Embryonic facial prominence (tissue), 1 donor: ENCODE measurements at regions not wholly inside any gene's neighbourhood (a gene's known extent, or its start where the extent isn't known, plus 50 kb on each side); places are given as distances from the start of the nearest gene placed in this dataset.

ENCODE experiments used
- DNase-seq: peaks from one replicate; pipeline ENCODE4 v3.0.0-alpha.2; 2016; ENCODE audit errors: extremely low spot score

DNA sequence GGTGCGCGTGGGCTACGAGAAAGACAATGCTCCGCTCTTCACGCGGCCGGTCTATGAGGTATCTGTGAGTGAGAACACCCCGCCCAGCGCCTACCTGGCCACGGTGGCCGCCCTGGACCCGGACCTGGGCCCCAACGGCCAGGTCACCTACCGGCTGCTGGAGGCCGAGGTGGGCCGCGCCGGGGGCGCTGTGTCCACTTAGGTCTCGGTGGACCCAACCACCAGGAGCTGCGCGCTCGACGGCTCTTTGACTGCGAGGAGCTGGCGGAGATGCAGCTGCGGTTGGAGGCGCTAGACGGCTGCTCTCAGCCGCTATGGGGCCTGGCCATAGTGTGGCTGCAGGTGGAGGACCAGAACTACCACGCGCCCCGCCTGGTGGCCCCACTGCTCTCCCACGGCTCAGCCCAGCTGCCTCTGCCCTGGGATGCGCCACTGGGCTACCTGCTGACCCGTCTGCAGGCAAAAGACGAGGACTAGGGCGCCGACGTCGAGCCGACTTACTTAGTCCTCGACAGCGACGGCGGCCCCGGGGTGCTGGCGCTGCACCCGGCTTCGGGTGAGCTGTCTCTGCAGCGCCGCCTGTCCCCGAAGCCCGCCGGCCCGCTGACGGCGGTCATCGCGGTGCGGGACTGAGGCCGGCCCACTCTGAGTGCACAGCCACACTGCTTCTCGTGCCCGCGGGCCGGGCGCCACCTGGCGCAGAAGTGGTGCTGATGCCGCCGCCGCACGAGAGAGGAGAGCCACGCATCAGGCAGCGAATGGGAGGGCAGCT is 173.0 kb downstream of the OLFM4 start:
- DNase-seq = no peak

DNA sequence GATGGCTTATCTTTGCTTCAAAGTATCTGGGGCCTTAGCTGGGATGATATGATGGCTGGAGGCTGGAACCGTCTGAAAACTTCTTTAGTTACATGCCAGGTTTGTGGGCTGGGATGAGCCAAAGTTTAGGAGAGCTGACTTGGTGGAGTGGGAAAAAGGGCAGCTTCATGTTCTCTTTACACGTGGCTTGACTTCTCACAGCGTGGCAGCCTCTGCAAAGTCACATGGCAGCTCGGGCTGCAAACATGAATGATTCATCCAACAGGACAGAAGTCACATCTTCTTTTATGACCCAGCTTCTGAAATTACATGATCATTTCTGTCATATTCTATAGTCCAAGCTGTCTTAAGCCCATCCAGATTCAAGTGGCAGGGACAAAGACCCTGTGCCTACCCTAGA is 176.0 kb downstream of the OLFM4 start:
- DNase-seq = no peak

DNA sequence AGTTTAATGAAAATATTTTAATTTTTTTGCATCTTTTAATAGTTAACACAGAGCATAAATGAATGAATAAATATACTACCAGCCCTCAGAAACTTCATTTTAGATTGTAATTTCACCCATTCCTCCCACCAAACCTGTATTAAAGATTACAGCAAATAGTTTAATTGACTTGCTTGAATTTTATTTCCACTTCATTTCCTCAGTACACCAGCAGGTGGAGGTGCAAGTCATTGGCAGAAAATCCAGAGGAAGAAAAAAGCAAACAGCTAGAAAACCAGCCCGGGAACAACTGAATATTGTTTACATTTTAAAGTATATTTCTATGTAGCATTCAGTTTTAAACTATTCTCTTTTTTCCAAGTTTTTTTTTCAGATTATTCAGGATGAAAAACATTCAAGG is 177.8 kb downstream of the OLFM4 start:
- no peak for DNase-seq

DNA sequence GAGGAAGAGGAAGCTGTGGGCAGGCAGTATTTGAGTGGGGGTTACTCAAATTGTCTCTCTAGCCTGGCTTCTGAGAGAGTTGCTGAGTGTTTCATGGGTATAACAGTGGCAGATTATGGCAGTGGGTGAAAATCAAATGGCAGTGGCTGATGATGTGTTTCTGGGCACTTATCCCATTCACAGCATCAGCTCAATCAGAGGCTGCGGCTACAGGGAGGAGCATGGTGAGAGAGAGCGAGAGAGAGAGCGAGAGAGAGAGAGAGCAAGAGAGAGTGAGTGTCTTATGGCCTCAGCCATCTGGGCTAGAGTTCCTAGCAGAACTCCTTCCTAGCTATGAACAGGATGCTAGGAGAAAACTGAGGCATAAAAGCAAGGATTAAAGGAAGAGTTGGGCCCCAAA is 178.9 kb downstream of the OLFM4 start:
- no peak for DNase-seq

DNA sequence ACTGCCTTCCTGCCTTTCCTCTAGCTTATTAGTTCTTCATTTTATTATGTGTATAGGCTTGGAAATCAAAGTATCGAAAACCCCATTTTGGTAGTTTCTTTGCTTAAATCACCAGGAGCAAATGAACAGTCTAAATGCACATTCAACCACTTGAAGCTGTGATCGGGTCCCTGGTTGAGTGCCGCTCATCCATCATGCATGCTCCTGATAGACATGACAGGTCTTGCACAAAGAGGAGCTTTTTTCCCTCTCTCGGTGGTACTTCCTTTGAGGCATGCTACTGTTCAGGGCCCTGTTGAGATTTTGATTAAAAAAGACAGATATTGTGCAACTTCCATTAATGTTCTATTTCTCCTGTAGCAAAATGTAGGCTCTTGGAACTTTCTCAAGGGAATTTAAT is 185.8 kb downstream of the OLFM4 start:
- DNase-seq = no peak

DNA sequence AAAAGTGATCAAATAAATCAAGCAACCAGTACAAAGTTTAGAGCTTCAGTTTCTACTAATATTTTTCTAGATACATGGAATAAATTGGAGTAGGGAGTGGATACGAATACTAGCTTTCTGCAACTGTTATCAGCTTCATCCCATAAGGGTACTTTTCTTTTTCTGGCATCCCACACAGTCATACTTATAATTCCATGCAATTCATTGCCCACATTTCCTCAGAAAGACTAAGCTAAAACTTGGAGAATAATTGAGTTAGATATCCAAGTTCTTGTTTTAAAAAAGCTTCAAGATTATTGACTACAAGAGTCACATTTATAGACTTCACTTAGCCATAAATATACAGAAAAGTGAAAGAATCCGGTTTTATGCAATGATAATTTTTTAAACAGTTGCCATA is 186.9 kb downstream of the OLFM4 start:
- DNase-seq = no peak

- no peak for DNase-seq
These were observed 188.2 kb downstream of the OLFM4 start for GRCh38 chr13:53216773-53217172.

- no peak for DNase-seq
These were observed 188.6 kb downstream of the OLFM4 start for GRCh38 chr13:53217194-53217593.

GRCh38 chr13:53220038-53220437 is 191.4 kb downstream of the OLFM4 start:
- DNase-seq = no peak

- DNase-seq = no peak
These were observed 209.1 kb downstream of the OLFM4 start for GRCh38 chr13:53237696-53238095.

DNA sequence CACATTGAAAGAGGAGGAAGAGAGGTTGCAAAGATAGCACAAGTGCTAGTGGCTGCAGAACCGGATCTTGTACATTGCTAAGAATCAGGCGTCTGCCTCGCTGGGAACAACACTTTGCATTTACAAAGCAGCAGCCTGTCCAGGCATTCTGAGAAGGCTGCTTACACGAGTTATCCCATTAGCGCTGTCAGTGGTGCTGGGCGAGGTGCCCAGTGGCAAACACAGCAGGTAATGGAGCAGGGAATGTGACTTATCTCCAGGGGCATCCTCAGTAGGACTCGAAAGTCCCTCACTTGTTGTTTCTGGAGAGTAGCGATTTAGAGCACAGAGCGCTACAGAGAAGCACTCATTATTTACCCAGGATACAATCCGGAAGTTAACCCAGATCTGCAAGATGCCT is 209.6 kb downstream of the OLFM4 start:
- DNase-seq = no peak

DNA sequence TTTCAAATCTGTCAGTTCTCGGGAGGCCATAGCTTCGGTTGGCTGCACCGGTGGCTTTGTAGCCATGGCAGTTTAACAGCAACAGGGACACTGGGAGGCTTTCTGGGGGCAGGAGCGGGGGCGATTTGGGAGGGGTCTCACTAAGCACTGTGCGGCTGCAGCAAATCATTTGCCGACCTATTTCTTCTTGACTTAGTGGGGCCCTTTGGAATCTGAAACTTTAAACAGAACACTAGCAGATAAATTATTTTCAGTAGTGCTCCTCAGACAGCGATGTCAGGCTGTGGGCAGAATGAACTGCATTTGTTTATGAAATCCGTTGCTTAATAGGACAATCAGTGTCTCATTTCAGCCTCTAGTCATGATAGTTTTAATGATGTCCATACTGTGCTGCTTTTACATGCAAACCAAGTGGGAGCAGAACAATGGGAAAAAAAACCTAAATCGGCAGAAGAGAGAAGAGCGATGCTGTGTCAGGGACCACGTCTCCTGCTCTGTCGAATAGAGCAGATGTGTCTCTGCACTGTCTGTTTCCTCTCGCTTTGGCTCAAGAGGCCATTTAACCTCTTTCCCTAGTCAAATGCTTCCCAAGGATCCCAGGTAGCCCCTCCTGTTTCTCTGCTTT is 211.9 kb downstream of the OLFM4 start:
- no peak for DNase-seq

GRCh38 chr13:53241891-53242348 is 213.3 kb downstream of the OLFM4 start:
- DNase-seq = no peak

- DNase-seq = no peak
These were observed 220.6 kb downstream of the OLFM4 start for GRCh38 chr13:53249236-53249635.

DNA sequence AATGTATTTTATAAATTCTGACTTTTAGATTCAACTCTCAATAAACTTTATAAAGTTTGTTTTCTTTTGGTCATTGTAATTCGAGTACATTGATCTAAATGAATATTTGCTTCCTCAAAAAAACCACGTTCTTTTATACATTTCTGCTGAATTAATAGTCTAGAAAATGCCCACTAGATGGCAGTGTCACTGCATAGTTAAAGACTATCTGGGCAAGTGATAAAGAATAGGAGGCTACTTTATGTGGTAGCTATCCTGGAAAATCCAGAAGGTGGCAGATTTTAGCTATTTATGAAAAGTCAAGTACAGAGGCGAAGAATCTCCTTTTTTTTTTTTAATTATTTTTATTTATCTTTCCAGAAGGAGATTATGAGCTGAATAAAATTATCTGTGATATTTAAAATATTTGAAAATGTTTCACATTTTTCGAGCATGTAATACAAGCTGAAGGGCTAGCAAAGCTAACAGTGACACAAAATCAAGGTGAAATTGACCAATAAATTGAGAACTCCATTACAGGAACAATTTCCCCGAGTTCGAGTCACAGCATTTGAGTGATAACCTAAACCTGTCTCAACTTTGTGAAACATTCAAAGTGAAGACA is 221.8 kb downstream of the OLFM4 start:
- peak; percentile 85 for DNase-seq

DNA sequence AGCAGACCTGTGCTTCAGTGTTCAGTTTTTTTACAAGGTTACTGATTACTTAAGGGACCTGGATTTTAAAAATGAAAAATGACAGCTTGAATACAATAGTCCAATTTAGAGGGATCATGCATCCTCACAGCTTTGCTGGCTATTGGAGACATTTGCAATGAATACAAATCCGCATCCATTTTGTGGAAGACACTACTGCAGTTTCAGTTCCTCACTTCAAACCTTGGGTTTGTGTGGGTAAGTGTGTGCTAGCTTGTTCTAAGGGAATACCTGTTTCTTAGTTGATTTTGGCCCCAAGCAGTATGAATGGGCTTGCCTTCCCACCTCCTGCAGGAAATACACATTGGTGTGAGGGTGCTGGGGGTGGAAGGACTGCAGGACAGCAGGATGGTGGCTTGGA is 222.4 kb downstream of the OLFM4 start:
- DNase-seq = no peak

DNA sequence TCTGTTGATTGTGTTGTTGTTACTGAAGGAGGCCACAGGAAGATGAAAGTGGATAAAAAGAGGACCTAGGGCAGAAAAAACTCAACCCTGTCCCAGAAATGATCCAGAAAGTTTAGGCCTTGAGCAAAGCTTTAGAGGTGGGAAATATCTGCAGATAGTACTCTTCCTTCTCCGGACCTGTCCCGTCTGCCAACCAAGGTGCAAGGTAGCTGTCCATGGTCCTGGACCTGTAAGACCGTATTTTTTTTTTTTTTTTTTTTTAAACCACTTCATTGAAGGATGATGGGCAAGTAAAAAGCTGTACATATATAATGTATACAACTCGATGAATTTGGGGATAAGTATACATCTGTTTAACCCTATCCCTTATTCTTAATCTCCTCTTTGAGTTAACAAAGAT is 225.9 kb downstream of the OLFM4 start:
- no peak for DNase-seq

DNA sequence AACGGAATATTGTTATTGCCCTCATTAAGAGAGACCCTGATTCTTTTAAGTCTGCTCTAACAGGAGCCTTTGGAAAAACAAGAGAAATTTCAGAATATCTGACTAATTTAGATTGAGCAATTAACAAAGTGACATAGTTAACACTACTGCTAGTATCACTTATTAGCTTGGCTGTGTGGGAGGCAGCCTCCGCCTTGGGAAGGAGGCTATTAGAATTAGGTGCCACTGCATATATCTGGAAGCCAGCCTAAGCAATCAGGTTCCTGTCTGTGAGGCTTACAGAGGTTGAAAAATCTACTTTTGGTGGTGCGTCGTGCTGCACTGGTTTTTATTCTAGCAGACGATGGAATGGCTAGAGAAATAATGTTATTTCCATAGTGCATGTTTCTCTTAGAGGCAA is 227.2 kb downstream of the OLFM4 start:
- no peak for DNase-seq

DNA sequence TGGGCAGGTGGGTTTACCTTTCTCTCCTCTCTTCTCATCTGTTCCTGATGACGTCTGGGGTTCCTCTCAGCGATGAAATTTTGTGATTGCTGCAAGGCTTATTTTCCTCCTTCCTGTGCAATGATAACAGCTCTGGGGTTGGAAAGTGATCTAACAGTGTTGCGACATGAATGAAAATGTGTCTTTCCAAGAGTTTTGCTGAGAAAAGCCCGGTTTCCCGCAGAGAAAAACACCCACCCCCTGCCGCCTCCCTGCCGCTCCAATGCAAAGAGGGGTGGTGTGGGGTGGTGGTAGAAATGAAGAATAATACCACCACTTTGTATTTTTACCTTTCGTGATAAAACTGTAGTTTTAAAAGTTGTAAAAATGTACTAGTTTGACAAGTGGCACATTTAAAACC is 232.0 kb downstream of the OLFM4 start:
- DNase-seq = no peak

DNA sequence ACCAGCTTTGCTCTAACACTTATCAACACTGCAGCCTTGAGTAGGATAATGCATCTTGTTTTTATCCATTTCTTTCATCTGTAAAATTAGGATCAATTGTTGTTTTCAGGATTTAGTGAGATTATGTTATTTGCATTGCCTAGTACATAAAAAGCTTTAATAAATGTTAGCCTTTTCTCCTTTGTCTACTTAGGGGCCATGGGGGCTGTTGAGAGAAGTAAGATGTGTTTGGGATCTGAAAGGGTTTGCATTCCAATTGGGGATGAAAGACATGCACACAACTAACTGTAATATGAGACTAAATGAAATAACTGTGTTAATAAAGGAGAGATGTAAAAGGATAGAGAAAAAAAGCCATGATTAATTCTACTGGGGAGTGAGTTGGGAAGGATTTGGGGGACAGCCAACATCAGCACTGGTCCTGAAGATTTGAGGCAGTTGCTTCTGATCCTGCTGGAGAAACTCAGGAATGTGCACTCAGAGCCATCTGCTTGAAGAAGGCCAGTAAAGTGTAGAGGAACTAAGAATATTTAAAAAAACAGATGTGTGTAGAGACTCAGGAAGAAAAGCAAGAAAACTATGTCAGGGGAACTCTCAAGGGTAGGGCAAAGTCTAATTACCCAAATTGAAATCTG is 236.3 kb downstream of the OLFM4 start:
- no peak for DNase-seq

GRCh38 chr13:53266757-53267156 is 238.1 kb downstream of the OLFM4 start:
- DNase-seq = no peak

GRCh38 chr13:53269634-53270033 is 241.0 kb downstream of the OLFM4 start:
- no peak for DNase-seq

- no peak for DNase-seq
These were observed 244.3 kb downstream of the OLFM4 start for GRCh38 chr13:53272873-53273272.
